Endothelial cell (in vitro differentiated cells): ENCODE measurements at regions not wholly inside any gene's neighbourhood (a gene's known extent, or its start where the extent isn't known, plus 50 kb on each side); places are given as distances from the start of the nearest gene placed in this dataset.
A peak's percentile ranks its signal among the peaks of the same experiment; 100 is the strongest.

Experiments used
- DNase-seq: peaks from one replicate; pipeline ENCODE4 v3.0.0; 2021; ENCODE audit warnings: low spot score
- H3K27ac Mint-ChIP-seq: one replicate; pipeline ENCODE4 v1.8.0; 2021; ENCODE audit warnings: mixed read lengths, inconsistent platforms; ENCODE audit not compliant: unreplicated experiment
- H3K27me3 Mint-ChIP-seq: one replicate; pipeline ENCODE4 v1.8.0; 2021; ENCODE audit warnings: mild to moderate bottlenecking, moderate library complexity, mixed read lengths, inconsistent platforms; ENCODE audit not compliant: unreplicated experiment
- H3K36me3 Mint-ChIP-seq: one replicate; pipeline ENCODE4 v1.8.0; 2021; ENCODE audit warnings: mild to moderate bottlenecking, low read depth, mixed read lengths, inconsistent platforms; ENCODE audit not compliant: unreplicated experiment
- H3K4me1 Mint-ChIP-seq: one replicate; pipeline ENCODE4 v1.8.0; 2021; ENCODE audit warnings: mild to moderate bottlenecking, mixed read lengths, inconsistent platforms; ENCODE audit not compliant: unreplicated experiment
- H3K4me3 Mint-ChIP-seq: one replicate; pipeline ENCODE4 v1.8.0; 2021; ENCODE audit warnings: mild to moderate bottlenecking, mixed read lengths, inconsistent platforms; ENCODE audit not compliant: unreplicated experiment
- H3K9me3 Mint-ChIP-seq: one replicate; pipeline ENCODE4 v1.8.0; 2021; ENCODE audit warnings: mixed read lengths, inconsistent platforms; ENCODE audit not compliant: unreplicated experiment
- CTCF ChIP-seq: fragments of 200-600 bp; sonication (generic); IDR thresholded peaks from one replicate; pipeline ENCODE4 v1.5.0; 2021; ENCODE audit warnings: antibody characterized with exemption; ENCODE audit not compliant: unreplicated experiment

DNA sequence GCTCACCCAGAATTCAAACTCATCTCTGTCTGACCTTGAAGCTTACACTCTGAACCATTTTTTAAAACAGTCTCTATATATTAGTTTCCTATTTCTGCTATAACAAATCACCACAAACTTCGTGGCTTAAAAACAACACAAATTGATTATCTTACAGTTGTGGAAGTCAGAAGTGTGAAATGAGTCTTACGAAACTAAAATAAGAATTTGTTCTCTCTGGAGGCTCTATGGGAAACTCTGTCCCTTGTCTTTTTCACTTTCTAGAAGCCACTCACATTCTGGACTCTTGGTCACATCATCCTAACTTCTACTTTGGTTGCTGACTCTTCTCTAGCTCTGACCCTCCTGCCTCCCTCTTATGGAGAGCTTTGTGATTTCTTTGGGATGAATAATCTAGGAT is 429.3 kb upstream of the THBS1 start:
- Mint-ChIP-seq H3K4me1 (no peaks in the 10 kb centered on the region), H3K27ac (no peak overlapping the region), H3K27me3 (peaks cover 2% of the 10 kb centered on the region), H3K9me3 (no peaks in the 10 kb centered on the region), H3K4me3 (no peak overlapping the region), H3K36me3 (no peaks in the 10 kb centered on the region)
- TF ChIP-seq CTCF: no peak
- DNase-seq: no peak

GRCh38 chr15:39153058-39153714 is 427.7 kb upstream of the THBS1 start:
- no peak for DNase-seq
- peaks cover 2% of the 10 kb centered on the region for H3K27me3 Mint-ChIP-seq
- no peaks in the 10 kb centered on the region for H3K36me3 Mint-ChIP-seq
- no peak overlapping the region for H3K4me3 Mint-ChIP-seq
- no peak for TF ChIP-seq CTCF
- H3K27ac Mint-ChIP-seq: no peak overlapping the region
- H3K9me3 Mint-ChIP-seq: no peaks in the 10 kb centered on the region
- H3K4me1 Mint-ChIP-seq: no peaks in the 10 kb centered on the region

GRCh38 chr15:39153716-39154115 is 427.2 kb upstream of the THBS1 start:
- Mint-ChIP-seq H3K27ac (no peak overlapping the region), H3K9me3 (no peaks in the 10 kb centered on the region), H3K36me3 (no peaks in the 10 kb centered on the region), H3K4me1 (no peaks in the 10 kb centered on the region), H3K4me3 (no peak overlapping the region), H3K27me3 (peaks cover 2% of the 10 kb centered on the region)
- DNase-seq: no peak
- no peak for TF ChIP-seq CTCF

- no peak for DNase-seq
- no peak overlapping the region for H3K27ac Mint-ChIP-seq
- no peak overlapping the region for H3K4me3 Mint-ChIP-seq
- no peaks in the 10 kb centered on the region for H3K36me3 Mint-ChIP-seq
- no peaks in the 10 kb centered on the region for H3K9me3 Mint-ChIP-seq
- peaks cover 2% of the 10 kb centered on the region for H3K27me3 Mint-ChIP-seq
- peak; percentile 26 for TF ChIP-seq CTCF
- H3K4me1 Mint-ChIP-seq: no peaks in the 10 kb centered on the region
These were observed 426.6 kb upstream of the THBS1 start for GRCh38 chr15:39154227-39154638.

DNA sequence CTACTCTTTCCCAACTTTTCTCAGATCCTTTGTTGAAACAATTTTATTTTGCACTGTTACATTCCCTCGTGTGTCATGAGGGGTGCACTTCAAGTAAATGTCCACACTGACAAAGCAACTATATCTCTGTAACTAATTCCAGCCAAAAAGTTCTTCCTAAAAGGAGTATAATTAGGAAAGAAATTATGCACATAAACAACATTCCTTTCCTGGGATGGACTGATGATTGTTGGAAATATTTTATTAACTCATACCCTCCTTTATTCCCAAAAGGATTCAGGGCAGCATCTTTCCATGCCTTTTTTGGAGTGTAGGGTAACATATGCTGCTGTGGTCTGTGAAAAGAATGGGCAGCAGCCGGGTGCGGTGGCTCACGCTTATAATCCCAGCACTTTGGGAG is 426.1 kb upstream of the THBS1 start:
- Mint-ChIP-seq H3K4me1 (no peaks in the 10 kb centered on the region), H3K27me3 (peaks cover 2% of the 10 kb centered on the region), H3K9me3 (no peaks in the 10 kb centered on the region), H3K27ac (no peak overlapping the region), H3K4me3 (no peak overlapping the region), H3K36me3 (no peaks in the 10 kb centered on the region)
- DNase-seq: no peak
- TF ChIP-seq CTCF: no peak
